ENCODE measurements at regions not wholly inside any gene's neighbourhood (a gene's known extent, or its start where the extent isn't known, plus 50 kb on each side); places are given as distances from the start of the nearest gene placed in this dataset.
"Not testable (repeated sequence)": the region's sequence is repeated elsewhere in the genome, so short reads cannot be mapped to it uniquely, and the experiment has no call there.

- DNase-seq (ENCODE audit: low read depth in 2 of 2) = no peak
Measured at GRCh38 chr2:36058076-36058475, 297.5 kb upstream of the CRIM1 start.

- DNase-seq (ENCODE audit: low read depth in 2 of 2) = no peak
Measured at GRCh38 chr2:36052819-36053218, 302.8 kb upstream of the CRIM1 start.

- no peak for DNase-seq (ENCODE audit: low read depth in 2 of 2)
Measured at GRCh38 chr2:36044411-36044810, 311.2 kb upstream of the CRIM1 start.

- no peak for DNase-seq (ENCODE audit: low read depth in 2 of 2)
Measured at GRCh38 chr2:36035137-36035536, 320.4 kb upstream of the CRIM1 start.

GRCh38 chr2:36032046-36032445, 323.5 kb upstream of the CRIM1 start:
- no peak for DNase-seq (ENCODE audit: low read depth in 2 of 2)

GRCh38 chr2:36031471-36031870, 324.1 kb upstream of the CRIM1 start:
- no peak for DNase-seq (ENCODE audit: low read depth in 2 of 2)

- no peak for DNase-seq (ENCODE audit: low read depth in 2 of 2)
Measured at GRCh38 chr2:36027616-36028015, 328.0 kb upstream of the CRIM1 start.

- DNase-seq (ENCODE audit: low read depth in 2 of 2) = no peak
Measured at GRCh38 chr2:36013064-36013463, 342.5 kb upstream of the CRIM1 start.

- DNase-seq (ENCODE audit: low read depth in 2 of 2) = no peak
Measured at GRCh38 chr2:36006444-36006843, 349.1 kb upstream of the CRIM1 start.

GRCh38 chr2:36002941-36003340, 352.6 kb upstream of the CRIM1 start:
- no peak for DNase-seq (ENCODE audit: low read depth in 2 of 2)

GRCh38 chr2:35997488-35997887, 358.1 kb upstream of the CRIM1 start:
- no peak for DNase-seq (ENCODE audit: low read depth in 2 of 2)

GRCh38 chr2:35989503-35989902, 366.1 kb upstream of the CRIM1 start:
- no peak for DNase-seq (ENCODE audit: low read depth in 2 of 2)

GRCh38 chr2:35989040-35989439, 366.5 kb upstream of the CRIM1 start:
- no peak for DNase-seq (ENCODE audit: low read depth in 2 of 2)

- no peak for DNase-seq (ENCODE audit: low read depth in 2 of 2)
Measured at GRCh38 chr2:35986871-35987270, 368.7 kb upstream of the CRIM1 start.

- DNase-seq (ENCODE audit: low read depth in 2 of 2) = no peak
Measured at GRCh38 chr2:35978218-35978617, 377.4 kb upstream of the CRIM1 start.

- no peak for DNase-seq (ENCODE audit: low read depth in 2 of 2)
Measured at GRCh38 chr2:35976611-35977010, 379.0 kb upstream of the CRIM1 start.

- no peak for DNase-seq (ENCODE audit: low read depth in 2 of 2)
Measured at GRCh38 chr2:35973737-35974132, 381.8 kb upstream of the CRIM1 start.

GRCh38 chr2:35973132-35973736, 382.3 kb upstream of the CRIM1 start:
- no peak for DNase-seq (ENCODE audit: low read depth in 2 of 2)

GRCh38 chr2:35963824-35964223, 391.8 kb upstream of the CRIM1 start:
- DNase-seq (ENCODE audit: low read depth in 2 of 2) = no peak

GRCh38 chr2:35963357-35963756, 392.2 kb upstream of the CRIM1 start:
- no peak for DNase-seq (ENCODE audit: low read depth in 2 of 2)

- no peak for DNase-seq (ENCODE audit: low read depth in 2 of 2)
Measured at GRCh38 chr2:35962585-35963146, 392.9 kb upstream of the CRIM1 start.

GRCh38 chr2:35960596-35960995, 395.0 kb upstream of the CRIM1 start:
- DNase-seq (ENCODE audit: low read depth in 2 of 2) = no peak

GRCh38 chr2:35957053-35957452, 398.5 kb upstream of the CRIM1 start:
- DNase-seq (ENCODE audit: low read depth in 2 of 2) = not testable (repeated sequence)

- DNase-seq (ENCODE audit: low read depth in 2 of 2) = no peak
Measured at GRCh38 chr2:35946478-35946877, 409.1 kb upstream of the CRIM1 start.

Measured in stimulated activated CD8-positive, alpha-beta memory T cell treated with anti-CD3 and anti-CD28 coated beads, Interleukin-2, amount 100 ng/mL, for 1 hour (primary cell).